OCI-LY3 (cell line): ENCODE measurements at regions not wholly inside any gene's neighbourhood (a gene's known extent, or its start where the extent isn't known, plus 50 kb on each side); places are given as distances from the start of the nearest gene placed in this dataset.

Experiments
- H2AFZ ChIP-seq: fragments of 200-600, 300-600 bp; shearing (Covaris generic); 2 replicates; pipeline ENCODE4 v1.6.0; 2014; ENCODE audit warnings: antibody characterized with exemption, low read depth, low read length
- H3K27ac ChIP-seq: fragments of 200-600, 300-600 bp; sonication (generic); 2 replicates; pipeline ENCODE4 v1.5.1; 2014; ENCODE audit warnings: mild to moderate bottlenecking, low read length, moderate library complexity, mixed read lengths
- H3K27me3 ChIP-seq: fragments of 200-600, 300-600 bp; sonication (generic); 2 replicates; pipeline ENCODE4 v1.6.1; 2014; ENCODE audit warnings: low read depth, low read length, mixed read lengths
- H3K36me3 ChIP-seq: fragments of 200-600, 300-600 bp; sonication (generic); replicated peaks from 2 replicates; pipeline ENCODE3; 2014; ENCODE audit warnings: low read depth, low read length, mixed read lengths
- H3K4me1 ChIP-seq: fragments of 300-600, 200-600 bp; sonication (generic); 2 replicates; pipeline ENCODE4 v1.6.1; 2014; ENCODE audit warnings: low read length, mixed read lengths
- H3K4me2 ChIP-seq: fragments of 200-600, 300-600 bp; sonication (generic); 2 replicates; pipeline ENCODE4 v1.6.1; 2014; ENCODE audit warnings: low read length, mixed read lengths
- H3K4me3 ChIP-seq: fragments of 300-600, 200-600 bp; sonication (generic); 2 replicates; pipeline ENCODE4 v1.5.1; 2014; ENCODE audit warnings: antibody characterized with exemption, mild to moderate bottlenecking, low read length, moderate library complexity
- H3K79me2 ChIP-seq: fragments of 300-600, 200-600 bp; shearing (Covaris generic); 2 replicates; pipeline ENCODE4 v1.6.1; 2014; ENCODE audit warnings: mild to moderate bottlenecking, low read length, mixed read lengths
- H3K9ac ChIP-seq: fragments of 300-600, 200-600 bp; shearing (Covaris generic); 2 replicates; pipeline ENCODE4 v1.6.0; 2014; ENCODE audit warnings: mild to moderate bottlenecking, low read length, moderate library complexity
- H3K9me3 ChIP-seq: fragments of 200-600, 300-600 bp; shearing (Covaris generic); 2 replicates; pipeline ENCODE4 v1.6.1; 2014; ENCODE audit warnings: low read length, mixed read lengths; ENCODE audit not compliant: insufficient read depth
- H4K20me1 ChIP-seq: fragments of 200-600, 300-600 bp; sonication (generic); 2 replicates; pipeline ENCODE4 v1.6.1; 2016; ENCODE audit warnings: low read length, mixed read lengths; ENCODE audit not compliant: insufficient read depth
- EZH2phosphoT487 ChIP-seq: fragments of 200-600 bp; shearing (Covaris generic); IDR thresholded peaks from 2 replicates; pipeline ENCODE4 v1.6.1; 2018; ENCODE audit warnings: antibody characterized with exemption, mixed run types, low read depth
- TF ChIP-seq, protein P1 (sequence below): fragments of 200-600, 300-600 bp; sonication (generic); IDR thresholded peaks from 2 replicates; pipeline ENCODE4 v1.5.1; 2014; ENCODE audit warnings: antibody characterized with exemption, low read length, low read depth

DNA sequence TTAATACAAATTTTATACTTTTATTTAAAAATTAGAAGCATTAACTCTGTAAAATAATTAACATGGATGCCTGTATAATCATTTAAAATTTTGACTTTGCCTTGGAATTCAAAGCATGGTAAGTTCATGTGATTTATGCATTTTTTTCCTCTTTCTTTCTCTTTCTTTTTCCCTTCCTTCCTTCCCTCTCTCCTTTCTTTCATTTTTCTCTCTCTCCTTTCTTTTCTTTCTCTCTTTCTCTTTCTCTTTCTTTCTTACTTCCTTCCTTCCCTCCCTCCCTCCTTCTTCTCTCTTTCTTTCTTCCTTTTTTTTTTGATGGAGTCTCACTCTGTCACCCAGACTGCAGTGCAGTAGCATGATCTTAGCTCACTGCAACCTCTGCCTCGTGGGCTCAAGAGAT is 53.8 kb upstream of the P3H2 start:
- Histone ChIP-seq H3K4me2 (no peak overlapping the region), H3K4me1 (peaks cover 6% of the 10 kb centered on the region), H2AFZ (no peak overlapping the region), H4K20me1 (no peaks in the 10 kb centered on the region), H3K79me2 (no peaks in the 10 kb centered on the region), H3K4me3 (no peak overlapping the region), H3K27me3 (no peaks in the 10 kb centered on the region), H3K9me3 (no peaks in the 10 kb centered on the region), H3K36me3 (no peaks in the 10 kb centered on the region), H3K27ac (no peak overlapping the region), H3K9ac (no peak overlapping the region)
- TF ChIP-seq EZH2phosphoT487: no peak
- TF ChIP-seq, protein P1, sequence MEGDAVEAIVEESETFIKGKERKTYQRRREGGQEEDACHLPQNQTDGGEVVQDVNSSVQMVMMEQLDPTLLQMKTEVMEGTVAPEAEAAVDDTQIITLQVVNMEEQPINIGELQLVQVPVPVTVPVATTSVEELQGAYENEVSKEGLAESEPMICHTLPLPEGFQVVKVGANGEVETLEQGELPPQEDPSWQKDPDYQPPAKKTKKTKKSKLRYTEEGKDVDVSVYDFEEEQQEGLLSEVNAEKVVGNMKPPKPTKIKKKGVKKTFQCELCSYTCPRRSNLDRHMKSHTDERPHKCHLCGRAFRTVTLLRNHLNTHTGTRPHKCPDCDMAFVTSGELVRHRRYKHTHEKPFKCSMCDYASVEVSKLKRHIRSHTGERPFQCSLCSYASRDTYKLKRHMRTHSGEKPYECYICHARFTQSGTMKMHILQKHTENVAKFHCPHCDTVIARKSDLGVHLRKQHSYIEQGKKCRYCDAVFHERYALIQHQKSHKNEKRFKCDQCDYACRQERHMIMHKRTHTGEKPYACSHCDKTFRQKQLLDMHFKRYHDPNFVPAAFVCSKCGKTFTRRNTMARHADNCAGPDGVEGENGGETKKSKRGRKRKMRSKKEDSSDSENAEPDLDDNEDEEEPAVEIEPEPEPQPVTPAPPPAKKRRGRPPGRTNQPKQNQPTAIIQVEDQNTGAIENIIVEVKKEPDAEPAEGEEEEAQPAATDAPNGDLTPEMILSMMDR: no peak

DNA sequence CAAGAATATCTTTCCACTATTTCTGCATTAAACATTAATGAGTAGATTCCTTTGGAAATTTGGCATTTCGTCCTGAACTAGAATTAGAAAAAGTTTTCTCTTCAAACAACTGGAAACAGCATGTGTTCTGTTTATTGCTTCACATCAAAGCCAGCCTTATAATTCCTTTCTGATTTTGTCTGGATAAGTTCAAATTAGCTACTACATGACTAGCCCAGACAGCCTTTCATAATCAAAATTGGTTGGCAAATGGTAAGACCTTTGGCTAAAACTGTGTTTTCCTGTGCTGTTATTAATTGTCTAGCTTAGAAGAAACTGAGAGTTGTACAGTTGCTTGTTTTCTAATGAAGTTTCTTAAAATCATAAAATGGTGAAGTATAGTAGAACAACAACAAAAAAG is 52.7 kb upstream of the P3H2 start:
- Histone ChIP-seq H3K4me2 (no peak overlapping the region), H3K9me3 (no peaks in the 10 kb centered on the region), H3K36me3 (no peaks in the 10 kb centered on the region), H2AFZ (no peak overlapping the region), H3K27me3 (no peaks in the 10 kb centered on the region), H3K27ac (no peak overlapping the region), H3K9ac (no peak overlapping the region), H4K20me1 (no peaks in the 10 kb centered on the region), H3K79me2 (no peaks in the 10 kb centered on the region), H3K4me3 (no peak overlapping the region), H3K4me1 (peaks cover 12% of the 10 kb centered on the region)
- TF ChIP-seq, protein P1: no peak
- TF ChIP-seq EZH2phosphoT487: no peak

DNA sequence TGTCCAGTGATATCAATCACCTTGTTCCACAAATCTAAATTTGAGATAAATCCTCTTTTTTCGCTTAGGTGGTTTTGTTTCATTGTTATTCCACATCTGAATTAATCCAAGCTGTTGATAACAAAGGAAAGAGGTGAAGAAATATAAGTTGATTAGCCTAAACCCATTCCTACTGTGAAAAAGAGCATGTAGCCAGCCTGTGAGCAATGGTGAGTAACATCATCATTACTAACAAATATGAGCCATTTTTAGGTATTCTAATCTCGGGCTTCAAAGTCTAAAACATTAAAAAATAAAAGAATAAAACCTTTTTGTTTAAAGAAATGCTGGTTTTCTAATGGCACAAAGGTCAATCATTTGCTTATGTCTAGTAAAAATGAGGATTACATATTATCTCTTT is 52.1 kb upstream of the P3H2 start:
- Histone ChIP-seq H2AFZ (no peak overlapping the region), H3K36me3 (no peaks in the 10 kb centered on the region), H3K4me1 (peaks cover 12% of the 10 kb centered on the region), H4K20me1 (no peaks in the 10 kb centered on the region), H3K9ac (no peak overlapping the region), H3K27ac (no peak overlapping the region), H3K79me2 (no peaks in the 10 kb centered on the region), H3K4me2 (no peak overlapping the region), H3K27me3 (no peaks in the 10 kb centered on the region), H3K9me3 (no peaks in the 10 kb centered on the region), H3K4me3 (no peak overlapping the region)
- TF ChIP-seq, protein P1: no peak
- TF ChIP-seq EZH2phosphoT487: no peak
